SK-N-SH (cell line): ENCODE measurements at regions not wholly inside any gene's neighbourhood (a gene's known extent, or its start where the extent isn't known, plus 50 kb on each side); places are given as distances from the start of the nearest gene placed in this dataset.

Experiments
- CTCF ChIP-seq: fragments of 200-600 bp; sonication (generic); IDR thresholded peaks from 2 replicates; pipeline ENCODE4 v1.6.1; 2017; ENCODE audit warnings: antibody characterized with exemption, mild to moderate bottlenecking, moderate library complexity
- MAX ChIP-seq: IDR thresholded peaks from 2 replicates; pipeline ENCODE4 v1.4.0; 2012; ENCODE audit warnings: low read depth
- POLR2AphosphoS5 ChIP-seq: IDR thresholded peaks from 2 replicates; pipeline ENCODE4 v1.6.1; 2012; ENCODE audit warnings: low read depth, low read length

GRCh38 chr9:79390781-79391770, 180.7 kb upstream of the TLE4 start:
- TF ChIP-seq POLR2AphosphoS5 (no peak), MAX (no peak), CTCF (no peak)
